ENCODE measurements at regions not wholly inside any gene's neighbourhood (a gene's known extent, or its start where the extent isn't known, plus 50 kb on each side); places are given as distances from the start of the nearest gene placed in this dataset.

- no peak for TF ChIP-seq CTCF (IDR thresholded peaks at IDR 0.05; ENCODE audit: low read depth, low read length, missing control alignments)
- no peak for DNase-seq (ENCODE audit: extremely low read depth, low read depth)
- H3K4me3 ChIP-seq (replicated peaks; ENCODE audit: low read depth, low read length) = no peak overlapping the region
Measured at GRCh38 chr16:85994492-85995490, 95.8 kb downstream of the IRF8 start.

- DNase-seq (ENCODE audit: extremely low read depth, low read depth) = no peak
- peak overlapping the region; percentile 5; the same call in 1 of the 2 replicates for H3K4me3 ChIP-seq (replicated peaks; ENCODE audit: low read depth, low read length)
- TF ChIP-seq CTCF (IDR thresholded peaks at IDR 0.05; ENCODE audit: low read depth, low read length, missing control alignments) = no peak
Measured at GRCh38 chr16:85995541-85996423, 96.8 kb downstream of the IRF8 start.

- no peak overlapping the region for H3K4me3 ChIP-seq (replicated peaks; ENCODE audit: low read depth, low read length)
- no peak for DNase-seq (ENCODE audit: extremely low read depth, low read depth)
- no peak for TF ChIP-seq CTCF (IDR thresholded peaks at IDR 0.05; ENCODE audit: low read depth, low read length, missing control alignments)
Measured at GRCh38 chr16:85996843-85997242, 97.9 kb downstream of the IRF8 start.

- no peak overlapping the region for H3K4me3 ChIP-seq (replicated peaks; ENCODE audit: low read depth, low read length)
- no peak for TF ChIP-seq CTCF (IDR thresholded peaks at IDR 0.05; ENCODE audit: low read depth, low read length, missing control alignments)
- DNase-seq (ENCODE audit: extremely low read depth, low read depth) = no peak
Measured at GRCh38 chr16:85998171-85998867, 99.4 kb downstream of the IRF8 start.

- no peak for TF ChIP-seq CTCF (IDR thresholded peaks at IDR 0.05; ENCODE audit: low read depth, low read length, missing control alignments)
- DNase-seq (ENCODE audit: extremely low read depth, low read depth) = no peak
- H3K4me3 ChIP-seq (replicated peaks; ENCODE audit: low read depth, low read length) = no peak overlapping the region
Measured at GRCh38 chr16:85998868-85999729, 100.1 kb downstream of the IRF8 start.
